Hematopoietic multipotent progenitor cell (in vitro differentiated cells): ENCODE measurements at regions not wholly inside any gene's neighbourhood (a gene's known extent, or its start where the extent isn't known, plus 50 kb on each side); places are given as distances from the start of the nearest gene placed in this dataset.

ENCODE experiments used
- DNase-seq, 3 donors: peaks; one replicate each; pipeline ENCODE4 v3.0.0-alpha.2; 2011 to 2015; ENCODE audit warnings: low read depth in 2 of 3, low spot score in 2 of 3

- DNase-seq, result no peak
These were observed 132.7 kb downstream of the RDH14 start for GRCh38 chr2:18427762-18428161.

GRCh38 chr2:18426174-18426573 lies 134.3 kb downstream of the RDH14 start:
- DNase-seq, result no peak

GRCh38 chr2:18425210-18425703 lies 135.2 kb downstream of the RDH14 start:
- no peak for DNase-seq

DNA sequence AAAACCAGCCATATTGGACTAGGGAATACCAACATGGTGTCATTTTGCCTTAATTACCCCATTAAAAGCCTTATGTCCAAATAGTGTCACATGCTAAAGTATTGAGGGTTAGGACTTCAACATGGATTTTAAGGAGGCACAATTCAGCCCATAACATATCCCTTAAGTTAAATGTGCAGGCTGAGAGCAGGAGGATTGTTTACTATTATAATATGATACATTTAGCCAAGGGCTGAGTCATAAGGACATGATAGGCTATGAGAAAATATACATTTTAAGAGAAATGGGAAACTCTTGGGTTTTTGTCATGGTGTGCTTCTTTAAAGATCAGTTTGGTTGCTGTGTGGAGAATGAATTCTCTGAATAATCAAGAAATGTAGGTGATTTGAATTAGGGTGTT lies 136.8 kb downstream of the RDH14 start:
- DNase-seq, result no peak

DNA sequence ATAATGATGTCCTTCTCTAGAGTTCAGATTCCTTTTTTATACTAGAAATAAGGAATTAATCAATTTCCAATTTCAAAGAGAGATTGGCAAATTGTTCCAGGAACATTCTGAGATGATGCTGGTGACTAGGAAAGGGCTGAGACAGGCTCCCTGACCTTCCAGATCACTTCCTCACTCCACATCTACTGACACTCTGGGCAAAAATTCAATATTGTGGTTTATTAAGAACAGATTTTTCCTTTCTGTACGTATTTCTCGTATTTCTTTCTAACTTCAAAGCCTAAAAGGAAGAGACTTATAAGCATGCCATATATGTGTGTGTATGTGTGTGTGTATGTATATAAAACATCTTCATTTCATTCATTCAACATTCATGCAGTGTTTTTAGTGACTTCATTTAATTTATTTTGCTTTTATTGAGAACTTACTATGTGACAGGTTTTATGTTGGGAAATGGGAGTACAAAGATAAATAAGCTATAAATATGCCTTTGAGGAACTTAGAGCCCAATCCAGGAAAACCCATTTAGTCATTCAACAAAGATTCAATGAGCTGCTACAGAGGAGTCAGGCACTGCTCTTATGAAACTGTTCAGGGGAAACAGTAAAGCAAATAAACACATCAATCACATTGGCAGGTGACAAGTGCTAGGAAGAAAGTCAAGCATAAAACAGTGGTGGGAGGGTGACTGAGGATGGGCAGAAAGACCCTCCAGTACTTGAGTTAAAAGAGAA lies 137.9 kb downstream of the RDH14 start:
- DNase-seq, result no peak

GRCh38 chr2:18413676-18414396 lies 146.6 kb downstream of the RDH14 start:
- DNase-seq, result no peak

GRCh38 chr2:18412980-18413675 lies 147.3 kb downstream of the RDH14 start:
- no peak for DNase-seq

GRCh38 chr2:18411626-18412025 lies 148.8 kb downstream of the RDH14 start:
- no peak for DNase-seq

DNA sequence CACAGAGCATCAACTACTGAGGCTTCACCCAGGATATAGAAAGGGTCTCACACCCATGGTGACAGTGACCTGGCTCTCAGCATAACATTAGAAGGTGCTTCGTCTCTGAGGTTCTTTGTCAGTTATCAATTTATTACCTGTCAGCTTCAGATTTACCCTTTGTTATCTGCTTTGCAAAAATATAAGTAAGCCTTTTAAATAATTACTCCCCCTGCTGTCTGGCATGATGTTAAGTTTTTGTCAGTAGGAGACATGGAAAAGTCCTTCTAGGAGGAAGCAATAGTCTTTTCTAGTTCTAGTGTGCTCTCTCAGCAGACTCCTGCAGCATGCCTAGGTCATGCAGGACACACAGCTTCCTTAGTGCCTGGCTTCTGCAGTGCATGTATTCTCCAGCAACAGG lies 149.9 kb downstream of the RDH14 start:
- DNase-seq, result no peak

GRCh38 chr2:18408638-18409037 lies 151.8 kb downstream of the RDH14 start:
- DNase-seq, result no peak

GRCh38 chr2:18406219-18406618 lies 154.2 kb downstream of the RDH14 start:
- no peak for DNase-seq

- DNase-seq, result no peak
These were observed 155.7 kb downstream of the RDH14 start for GRCh38 chr2:18404708-18405107.

DNA sequence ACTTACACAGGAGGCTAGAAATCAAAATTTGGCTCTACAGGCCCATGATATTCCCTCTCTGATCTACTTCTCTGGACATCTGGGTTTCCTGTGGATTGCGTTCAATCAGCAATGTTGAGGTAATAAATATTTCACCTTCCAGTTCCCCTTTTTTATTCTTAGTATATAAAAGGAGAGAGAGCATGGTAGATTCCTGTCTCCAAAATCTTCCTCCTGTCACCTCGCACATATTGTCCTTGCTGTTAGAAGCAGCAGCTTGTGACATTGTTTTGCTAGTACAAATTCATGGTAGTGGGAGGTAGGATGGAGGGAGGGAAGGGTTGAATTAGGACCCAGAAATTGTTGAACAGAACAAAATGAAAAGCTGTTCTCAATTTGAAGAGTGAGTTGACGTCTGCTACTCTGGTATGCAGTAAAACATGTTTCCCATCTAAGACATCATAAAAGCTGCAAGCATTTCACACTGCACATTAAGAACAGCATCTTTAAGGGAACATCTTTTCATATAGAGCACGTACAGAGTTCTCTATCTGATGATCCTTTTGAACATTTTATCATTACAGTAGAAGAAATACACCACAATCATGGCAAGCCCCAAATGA lies 156.4 kb downstream of the RDH14 start:
- DNase-seq, result no peak

DNA sequence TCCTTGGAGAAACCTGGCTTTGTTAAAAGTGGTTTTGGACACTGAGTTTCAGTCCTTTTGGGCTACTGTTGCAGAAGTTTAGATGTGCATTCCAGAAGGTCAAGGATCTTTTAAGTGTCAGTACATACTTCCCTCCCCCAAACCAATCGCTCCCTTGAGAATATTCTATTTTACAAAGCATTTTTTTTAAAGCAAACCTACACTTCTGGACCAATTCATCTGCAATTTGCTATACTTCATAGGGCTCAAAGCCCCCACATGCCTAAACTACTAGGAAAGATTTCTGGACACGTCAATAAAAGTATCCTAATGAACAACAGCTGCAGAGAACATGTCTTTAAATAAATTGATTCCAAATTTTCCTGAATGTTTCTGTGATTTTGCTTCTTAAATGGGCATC lies 157.6 kb downstream of the RDH14 start:
- DNase-seq, result no peak

DNA sequence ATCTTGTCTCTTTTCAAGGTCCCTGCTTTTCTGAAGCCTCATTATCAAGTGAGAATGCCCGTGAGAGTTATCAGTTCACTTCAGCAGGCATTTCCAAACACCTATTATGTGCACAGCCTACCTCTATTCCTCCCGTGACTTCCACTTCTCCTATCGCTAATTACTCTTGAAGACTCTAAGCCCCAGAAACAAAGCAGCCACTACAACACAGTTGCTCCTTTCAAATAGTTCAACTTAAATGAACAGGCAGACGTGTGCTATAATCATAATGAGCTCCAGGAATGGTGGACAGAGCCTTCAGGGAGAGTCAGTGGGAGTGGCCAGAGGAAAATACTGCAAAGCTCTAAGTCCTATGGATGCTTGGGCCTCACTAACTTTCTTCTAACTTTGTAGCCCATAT lies 159.0 kb downstream of the RDH14 start:
- DNase-seq, result no peak

- no peak for DNase-seq
These were observed 160.9 kb downstream of the RDH14 start for GRCh38 chr2:18399601-18400000.

GRCh38 chr2:18398833-18399232 lies 161.6 kb downstream of the RDH14 start:
- DNase-seq, result no peak

- no peak for DNase-seq
These were observed 164.0 kb downstream of the RDH14 start for GRCh38 chr2:18396329-18397010.

GRCh38 chr2:18395555-18395954 lies 164.9 kb downstream of the RDH14 start:
- DNase-seq, result no peak

DNA sequence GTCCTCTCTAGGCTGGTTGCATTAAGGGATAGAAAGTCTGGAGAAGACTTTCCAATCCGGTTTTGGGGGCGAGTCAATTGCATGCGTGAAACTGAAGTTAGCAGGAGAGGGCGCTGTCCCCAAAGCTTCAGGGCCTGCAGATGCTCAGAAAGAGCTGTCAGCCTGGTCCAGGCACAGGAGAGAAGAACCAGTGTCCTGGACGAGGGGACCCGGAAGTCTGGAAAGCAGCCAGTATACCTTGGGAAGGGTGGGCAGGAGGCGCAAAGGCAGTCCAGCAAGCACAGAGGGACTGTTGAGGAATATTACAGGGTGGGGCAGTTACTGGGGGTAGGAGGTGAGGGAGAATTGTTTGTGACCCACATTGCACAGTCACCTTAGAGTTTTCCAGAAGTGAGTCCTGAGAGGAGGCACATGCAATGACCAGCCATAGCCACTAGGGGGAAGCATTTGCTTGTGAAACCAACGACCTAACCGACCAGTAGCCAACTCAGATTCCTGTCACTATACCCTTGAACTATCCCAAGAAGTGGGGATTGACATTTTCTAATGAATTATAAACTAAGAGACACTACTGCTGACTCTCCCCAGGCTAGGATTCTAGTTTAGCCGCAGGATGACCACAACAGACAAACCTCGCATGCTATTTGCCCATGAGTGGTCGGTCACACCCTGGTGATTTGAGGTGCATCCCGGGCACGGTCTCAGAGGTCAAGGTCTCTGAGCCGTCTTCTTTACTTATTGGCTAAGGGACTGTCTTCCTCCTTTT lies 172.8 kb downstream of the RDH14 start:
- peak; percentile 7 to 70 (median 27) for DNase-seq
